ENCODE measurements at regions not wholly inside any gene's neighbourhood (a gene's known extent, or its start where the extent isn't known, plus 50 kb on each side); places are given as distances from the start of the nearest gene placed in this dataset.

DNA sequence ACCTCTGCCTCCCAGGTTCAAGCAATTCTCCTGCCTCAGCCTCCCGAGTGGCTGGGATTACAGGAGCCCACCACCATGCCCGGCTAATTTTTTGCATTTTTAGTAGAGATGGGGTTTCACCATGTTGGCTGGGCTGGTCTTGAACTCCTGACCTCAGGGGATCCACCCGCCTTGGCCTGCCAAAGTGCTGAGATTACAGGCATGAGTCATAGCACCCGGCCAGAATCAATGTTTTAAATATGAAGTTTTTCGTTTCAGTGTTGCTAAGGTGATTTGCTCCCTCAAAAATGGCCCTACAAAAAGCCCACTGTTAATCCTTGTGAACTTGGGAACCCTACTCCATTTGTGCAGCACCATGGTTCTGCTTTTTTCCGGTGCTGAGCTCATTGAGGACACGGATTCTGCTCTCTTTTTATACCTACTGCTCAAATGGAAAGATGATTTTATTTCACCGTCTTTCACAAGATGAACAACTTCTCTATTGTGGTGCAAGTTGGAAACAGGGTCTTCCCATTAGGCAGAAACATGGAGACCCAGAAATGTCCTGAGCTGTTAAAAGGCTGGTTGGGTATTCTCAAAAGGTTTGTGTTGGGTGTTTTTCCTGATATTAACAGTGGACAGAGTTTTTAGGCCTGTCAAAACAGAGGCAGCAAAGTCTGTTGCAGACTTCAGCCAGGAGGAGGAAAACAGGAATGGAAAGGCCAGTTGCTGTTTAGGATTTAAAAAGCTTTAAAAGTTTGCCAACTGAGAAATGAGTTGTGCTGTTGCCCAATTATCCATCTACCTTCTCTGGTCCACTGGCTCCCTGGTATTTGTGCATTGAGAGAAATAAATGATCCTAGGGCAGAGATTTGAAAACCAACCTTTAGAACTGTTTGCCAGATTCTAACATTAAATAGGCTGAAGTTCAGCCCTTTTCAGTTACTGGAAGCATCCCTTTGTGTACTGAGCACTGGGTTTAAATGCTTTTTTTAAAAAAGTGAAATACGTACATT is 85.8 kb downstream of the ATP23 start:
- TF ChIP-seq ZBTB7A (IDR thresholded peaks at IDR 0.05; ENCODE audit: low read depth) = no peak
- TF ChIP-seq, protein P1, sequence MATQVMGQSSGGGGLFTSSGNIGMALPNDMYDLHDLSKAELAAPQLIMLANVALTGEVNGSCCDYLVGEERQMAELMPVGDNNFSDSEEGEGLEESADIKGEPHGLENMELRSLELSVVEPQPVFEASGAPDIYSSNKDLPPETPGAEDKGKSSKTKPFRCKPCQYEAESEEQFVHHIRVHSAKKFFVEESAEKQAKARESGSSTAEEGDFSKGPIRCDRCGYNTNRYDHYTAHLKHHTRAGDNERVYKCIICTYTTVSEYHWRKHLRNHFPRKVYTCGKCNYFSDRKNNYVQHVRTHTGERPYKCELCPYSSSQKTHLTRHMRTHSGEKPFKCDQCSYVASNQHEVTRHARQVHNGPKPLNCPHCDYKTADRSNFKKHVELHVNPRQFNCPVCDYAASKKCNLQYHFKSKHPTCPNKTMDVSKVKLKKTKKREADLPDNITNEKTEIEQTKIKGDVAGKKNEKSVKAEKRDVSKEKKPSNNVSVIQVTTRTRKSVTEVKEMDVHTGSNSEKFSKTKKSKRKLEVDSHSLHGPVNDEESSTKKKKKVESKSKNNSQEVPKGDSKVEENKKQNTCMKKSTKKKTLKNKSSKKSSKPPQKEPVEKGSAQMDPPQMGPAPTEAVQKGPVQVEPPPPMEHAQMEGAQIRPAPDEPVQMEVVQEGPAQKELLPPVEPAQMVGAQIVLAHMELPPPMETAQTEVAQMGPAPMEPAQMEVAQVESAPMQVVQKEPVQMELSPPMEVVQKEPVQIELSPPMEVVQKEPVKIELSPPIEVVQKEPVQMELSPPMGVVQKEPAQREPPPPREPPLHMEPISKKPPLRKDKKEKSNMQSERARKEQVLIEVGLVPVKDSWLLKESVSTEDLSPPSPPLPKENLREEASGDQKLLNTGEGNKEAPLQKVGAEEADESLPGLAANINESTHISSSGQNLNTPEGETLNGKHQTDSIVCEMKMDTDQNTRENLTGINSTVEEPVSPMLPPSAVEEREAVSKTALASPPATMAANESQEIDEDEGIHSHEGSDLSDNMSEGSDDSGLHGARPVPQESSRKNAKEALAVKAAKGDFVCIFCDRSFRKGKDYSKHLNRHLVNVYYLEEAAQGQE (IDR thresholded peaks at IDR 0.05; ENCODE audit: low read depth) = no peak
- no peak for TF ChIP-seq EGR1 (IDR thresholded peaks at IDR 0.05)
- peak; percentile 58; the same call in 1 of the 2 replicates for TF ChIP-seq FOXM1 (IDR thresholded peaks at IDR 0.05; ENCODE audit: borderline replicate concordance, low read depth)
- no peak for TF ChIP-seq CREB1 (IDR thresholded peaks at IDR 0.05; ENCODE audit: low read depth)
- TF ChIP-seq RAD21 (IDR thresholded peaks at IDR 0.05; ENCODE audit: low read depth) = 0 out of 2 replicates have a peak, but pooled peaks have one; percentile 4
- TF ChIP-seq, protein P2, sequence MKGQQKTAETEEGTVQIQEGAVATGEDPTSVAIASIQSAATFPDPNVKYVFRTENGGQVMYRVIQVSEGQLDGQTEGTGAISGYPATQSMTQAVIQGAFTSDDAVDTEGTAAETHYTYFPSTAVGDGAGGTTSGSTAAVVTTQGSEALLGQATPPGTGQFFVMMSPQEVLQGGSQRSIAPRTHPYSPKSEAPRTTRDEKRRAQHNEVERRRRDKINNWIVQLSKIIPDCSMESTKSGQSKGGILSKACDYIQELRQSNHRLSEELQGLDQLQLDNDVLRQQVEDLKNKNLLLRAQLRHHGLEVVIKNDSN (IDR thresholded peaks at IDR 0.05) = no peak
- peak; percentile 76 for TF ChIP-seq NFIC (IDR thresholded peaks at IDR 0.05)
- TF ChIP-seq CEBPB (IDR thresholded peaks at IDR 0.05) = peak; percentile 88
- TF ChIP-seq TEAD4 (IDR thresholded peaks at IDR 0.05) = peak; percentile 83
- TF ChIP-seq TAF1 (IDR thresholded peaks at IDR 0.05; ENCODE audit: low read depth) = no peak
- peak; percentile 70 for TF ChIP-seq TCF12 (IDR thresholded peaks at IDR 0.05; ENCODE audit: low read depth)
- TF ChIP-seq EP300 (IDR thresholded peaks at IDR 0.05; ENCODE audit: borderline replicate concordance) = peak; percentile 60; the same call in 1 of the 2 replicates
- TF ChIP-seq, protein P3, sequence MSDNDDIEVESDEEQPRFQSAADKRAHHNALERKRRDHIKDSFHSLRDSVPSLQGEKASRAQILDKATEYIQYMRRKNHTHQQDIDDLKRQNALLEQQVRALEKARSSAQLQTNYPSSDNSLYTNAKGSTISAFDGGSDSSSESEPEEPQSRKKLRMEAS (IDR thresholded peaks at IDR 0.05) = no peak
- no peak for TF ChIP-seq YY1 (IDR thresholded peaks at IDR 0.05; ENCODE audit: low read depth)

DNA sequence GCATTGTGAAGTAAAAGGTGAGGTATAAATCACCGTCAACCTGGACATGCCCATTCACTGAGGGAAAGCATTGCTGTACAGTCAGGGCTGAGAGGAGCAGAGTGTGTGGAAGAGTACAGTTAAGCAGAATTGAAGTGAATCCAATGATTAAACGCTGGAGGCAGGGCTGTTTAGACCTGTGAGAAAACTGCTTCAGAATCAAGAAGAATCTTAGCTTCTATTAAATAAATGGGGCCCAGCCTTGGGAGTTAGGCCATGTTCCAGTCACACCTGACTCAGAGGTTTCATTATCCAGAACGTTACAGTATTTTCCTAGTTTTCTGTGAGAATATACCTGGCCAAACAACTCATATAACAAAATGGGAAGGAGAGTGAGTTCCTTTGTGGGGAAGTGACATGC is 86.9 kb downstream of the ATP23 start:
- TF ChIP-seq CEBPB (IDR thresholded peaks at IDR 0.05) (no peak), RAD21 (IDR thresholded peaks at IDR 0.05; ENCODE audit: low read depth) (no peak), YY1 (IDR thresholded peaks at IDR 0.05; ENCODE audit: low read depth) (no peak), EGR1 (IDR thresholded peaks at IDR 0.05) (no peak), TCF12 (IDR thresholded peaks at IDR 0.05; ENCODE audit: low read depth) (no peak), EP300 (IDR thresholded peaks at IDR 0.05; ENCODE audit: borderline replicate concordance) (no peak), CREB1 (IDR thresholded peaks at IDR 0.05; ENCODE audit: low read depth) (no peak), NFIC (IDR thresholded peaks at IDR 0.05) (no peak), FOXM1 (IDR thresholded peaks at IDR 0.05; ENCODE audit: borderline replicate concordance, low read depth) (no peak)
- TF ChIP-seq, protein P2 (IDR thresholded peaks at IDR 0.05) = no peak
- TF ChIP-seq, protein P1 (IDR thresholded peaks at IDR 0.05; ENCODE audit: low read depth) = no peak

DNA sequence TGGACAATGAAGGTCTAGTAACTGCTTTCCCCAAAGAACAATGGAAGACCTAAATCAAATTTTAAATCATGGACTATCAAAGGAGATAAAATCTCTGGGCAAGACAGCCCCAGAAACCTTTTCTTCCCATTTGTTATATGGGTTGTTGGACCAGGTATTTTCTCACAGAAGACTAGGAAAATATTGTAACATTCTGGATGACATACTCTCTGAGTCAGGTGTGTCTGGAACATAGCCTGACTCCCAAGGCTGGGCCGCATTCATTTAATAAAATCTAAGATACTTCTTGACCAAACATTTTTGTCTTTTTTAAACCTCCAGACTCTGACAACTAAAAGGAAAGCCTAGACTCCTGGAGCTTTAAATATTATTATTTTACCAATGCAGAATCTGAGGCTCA is 87.9 kb downstream of the ATP23 start:
- TF ChIP-seq TCF12 (IDR thresholded peaks at IDR 0.05; ENCODE audit: low read depth) (no peak), NFIC (IDR thresholded peaks at IDR 0.05) (no peak), TAF1 (IDR thresholded peaks at IDR 0.05; ENCODE audit: low read depth) (no peak)

DNA sequence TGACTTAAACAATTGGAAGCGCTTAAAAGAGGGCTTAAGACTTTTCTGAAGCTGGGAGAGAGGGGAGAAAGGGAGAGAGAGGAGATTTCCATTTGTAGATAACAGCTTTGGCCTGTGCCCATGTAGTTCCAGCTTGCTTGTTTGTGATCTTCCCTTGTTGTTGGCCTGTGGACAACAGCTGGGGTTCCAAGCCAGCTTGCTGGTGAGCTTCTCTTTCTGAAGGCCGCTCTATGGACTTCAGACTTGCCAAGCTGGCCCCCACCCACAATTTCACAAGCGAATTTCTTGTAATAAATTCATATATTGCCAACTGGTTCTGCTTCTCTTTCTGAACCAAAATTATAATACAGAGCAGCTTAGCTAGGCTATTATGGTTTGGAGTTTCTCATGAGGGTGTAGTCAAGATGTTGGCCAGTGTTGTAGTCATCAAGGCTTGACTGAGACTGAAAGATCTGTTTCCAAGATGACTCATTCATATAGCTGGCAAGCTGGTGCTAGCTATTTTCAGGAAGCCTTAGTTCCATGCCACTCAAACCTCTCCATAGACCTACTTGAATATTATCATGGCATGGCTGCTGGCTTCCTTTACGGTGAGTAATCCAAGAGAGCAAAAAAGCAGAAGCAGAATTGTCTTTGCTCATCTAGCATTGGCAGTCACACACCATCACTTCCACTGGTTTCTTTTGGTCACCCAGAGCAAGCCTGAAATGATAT is 89.4 kb downstream of the ATP23 start:
- TF ChIP-seq NFIC (IDR thresholded peaks at IDR 0.05) (peak; percentile 46), ZBTB7A (IDR thresholded peaks at IDR 0.05; ENCODE audit: low read depth) (no peak)

DNA sequence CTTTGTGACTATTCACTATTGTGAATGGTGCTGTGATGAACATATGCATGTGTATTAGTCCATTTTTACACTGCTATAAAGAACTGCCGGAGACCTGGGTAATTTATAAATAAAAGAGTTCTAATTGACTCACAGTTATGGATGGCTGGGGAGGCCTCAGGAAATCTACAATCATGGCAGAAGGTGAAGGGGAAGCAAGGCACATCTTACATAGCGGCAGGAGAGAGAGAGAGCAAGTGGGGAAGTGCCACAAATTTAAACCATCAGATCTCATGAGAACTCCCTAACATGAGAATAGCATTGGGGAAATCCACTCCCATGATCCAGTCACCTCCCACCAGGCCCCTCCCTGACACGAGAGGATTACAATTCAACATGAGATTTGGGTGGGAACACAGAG is 90.8 kb downstream of the ATP23 start:
- no peak for TF ChIP-seq ZBTB7A (IDR thresholded peaks at IDR 0.05; ENCODE audit: low read depth)
- TF ChIP-seq CREB1 (IDR thresholded peaks at IDR 0.05; ENCODE audit: low read depth) = no peak
- no peak for TF ChIP-seq RAD21 (IDR thresholded peaks at IDR 0.05; ENCODE audit: low read depth)
- TF ChIP-seq, protein P1 (IDR thresholded peaks at IDR 0.05; ENCODE audit: low read depth) = no peak
- TF ChIP-seq YY1 (IDR thresholded peaks at IDR 0.05; ENCODE audit: low read depth) = no peak

All from Ishikawa (cell line).